ENCODE measurements at regions not wholly inside any gene's neighbourhood (a gene's known extent, or its start where the extent isn't known, plus 50 kb on each side); places are given as distances from the start of the nearest gene placed in this dataset.

DNA sequence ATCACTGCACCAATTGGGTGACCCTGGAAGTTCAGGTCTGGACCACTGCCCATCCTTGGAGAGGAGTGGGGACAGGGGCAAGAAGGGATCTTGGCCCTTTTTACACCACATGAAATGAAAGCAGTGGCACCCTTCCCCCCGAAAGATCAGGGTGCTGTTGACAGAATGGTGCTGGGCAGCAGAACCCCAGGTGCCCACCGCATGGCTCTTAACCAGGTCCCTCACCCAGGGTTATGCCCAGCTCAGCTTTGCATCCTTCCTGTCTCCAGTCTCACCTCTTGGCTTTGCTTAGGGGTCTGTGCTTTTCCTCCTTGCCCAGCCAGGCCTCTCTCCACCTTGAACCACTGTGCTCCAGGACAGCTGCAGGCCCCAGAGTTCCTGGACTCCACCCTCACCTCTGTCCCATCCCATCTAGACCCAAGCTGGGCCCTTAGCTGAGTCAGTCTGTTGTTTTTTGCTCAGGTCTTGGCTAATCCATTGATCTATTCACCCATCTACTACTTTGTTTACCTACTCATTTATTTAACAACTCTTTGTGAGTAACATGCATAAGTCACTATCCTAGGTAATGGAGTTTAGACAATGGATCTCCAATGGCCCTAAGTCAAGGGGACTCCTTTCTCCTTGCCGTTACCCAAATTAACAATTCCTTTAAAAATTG, 77.1 kb upstream of the PRR23E start:
- H3K4me3 Mint-ChIP-seq, result no peak overlapping the region
- Histone ChIP-seq H3T11ph (ENCODE audit: low read length) (no peak overlapping the region), H2BK15ac (ENCODE audit: low read depth, low read length) (no peak overlapping the region), H3K4me1 (ENCODE audit: insufficient read depth, low read length) (0 out of 2 replicates have a peak, but pooled peaks cover 2% of the 10 kb centered on the region), H4K5ac (ENCODE audit: insufficient read length, low read depth, low read length) (no peak overlapping the region), H3K23me2 (ENCODE audit: insufficient read length, low read depth, low read length, poor library complexity, severe bottlenecking) (no peaks in the 10 kb centered on the region), H2BK5ac (ENCODE audit: insufficient read length, low read length) (no peak overlapping the region), H2AFZ (ENCODE audit: low read length) (no peak overlapping the region), H3K9me3 (ENCODE audit: control insufficient read depth, low read depth, low read length) (peaks cover 10% of the 10 kb centered on the region), H2AK5ac (ENCODE audit: insufficient read length, low read length) (no peak overlapping the region), H3K4me2 (ENCODE audit: insufficient read depth, insufficient read length, low read length) (no peak overlapping the region), H3K9ac (ENCODE audit: extremely low read depth, insufficient read length, low read length) (no peak overlapping the region), H3K79me1 (ENCODE audit: insufficient read depth, low read depth, low read length, poor library complexity, severe bottlenecking) (no peaks in the 10 kb centered on the region), H3K23ac (ENCODE audit: insufficient read length, low read depth, low read length) (no peak overlapping the region), H3K18ac (ENCODE audit: insufficient read length, low read depth, low read length) (no peak overlapping the region), H3K4ac (ENCODE audit: low read depth, low read length) (no peak overlapping the region), H3K27ac (ENCODE audit: insufficient read length, low read depth, low read length) (no peak overlapping the region), H2BK120ac (ENCODE audit: low read depth, low read length, poor library complexity, severe bottlenecking) (no peak overlapping the region), H4K91ac (ENCODE audit: insufficient read length, low read depth, low read length) (no peak overlapping the region), H4K8ac (replicated peaks; ENCODE audit: insufficient read length, low read depth, low read length) (no peak overlapping the region), H2BK20ac (ENCODE audit: low read depth, low read length, poor library complexity, severe bottlenecking) (no peak overlapping the region), H4K20me1 (ENCODE audit: control insufficient read depth, insufficient read depth, insufficient read length) (no peaks in the 10 kb centered on the region), H3K79me2 (ENCODE audit: insufficient read depth, low read length) (no peaks in the 10 kb centered on the region), H3K56ac (ENCODE audit: insufficient read length, low read depth, low read length) (no peak overlapping the region), H3K14ac (ENCODE audit: insufficient read depth, low read length) (no peak overlapping the region), H3K27me3 (ENCODE audit: insufficient read depth, low read length) (no peaks in the 10 kb centered on the region), H2BK12ac (ENCODE audit: insufficient read length, low read depth, low read length) (no peak overlapping the region)
- peaks cover 18% of the 10 kb centered on the region; the same call in 1 of the 2 replicates for H3K27me3 Mint-ChIP-seq (ENCODE audit: low read depth)
- whole genome bisulfite sequencing (ENCODE audit: extremely low coverage, insufficient read length, low lambda C conversion rate), result no CpG with 5 or more reads among the region's 3 CpGs
- H3K36me3 Mint-ChIP-seq (ENCODE audit: insufficient read depth in 1 of 3, low read depth in 3 of 3), result peaks cover 8 to 28% (median 11%) of the 10 kb centered on the region in 3 experiments
- no peak for DNase-seq
- H3K9me3 Mint-ChIP-seq, result peaks cover 15 to 22% of the 10 kb centered on the region in 2 experiments
- no peak for TF ChIP-seq CTCF (conservative IDR thresholded peaks at IDR 0.05)
- peak overlapping the region in 1 of 3 experiments; percentile 58; a peak in 1 of 7 replicates for H3K27ac Mint-ChIP-seq
- peaks cover 56 to 60% of the 10 kb centered on the region in 2 experiments for H3K4me1 Mint-ChIP-seq

Data from H9 (cell line).